Esophagus squamous epithelium (tissue), 4 donors: ENCODE measurements at regions not wholly inside any gene's neighbourhood (a gene's known extent, or its start where the extent isn't known, plus 50 kb on each side); places are given as distances from the start of the nearest gene placed in this dataset.

Experiments used
- POLR2A ChIP-seq, 4 donors: fragments of 450-650 bp; IDR thresholded peaks; one replicate each; pipeline ENCODE4 v1.6.1; 2017; ENCODE audit warnings: antibody characterized with exemption in 4 of 4, mild to moderate bottlenecking in 4 of 4, moderate library complexity in 3 of 4
- TF ChIP-seq, protein P1 (sequence below), 6 experiments: fragments of 450-650 bp in 4 of 6; fragments of 200-600 bp in 2 of 6; sonication (generic) in 2 of 6; IDR thresholded peaks; one replicate each; pipeline ENCODE4 v1.5.1; 2016 to 2019; ENCODE audit warnings: antibody characterized with exemption in 6 of 6, mild to moderate bottlenecking in 4 of 6, moderate library complexity in 4 of 6

GRCh38 chr7:10015687-10016086, 958.0 kb upstream of the PHF14 start:
- no peak for TF ChIP-seq POLR2A (IDR thresholded peaks at IDR 0.05)
- TF ChIP-seq, protein P1, sequence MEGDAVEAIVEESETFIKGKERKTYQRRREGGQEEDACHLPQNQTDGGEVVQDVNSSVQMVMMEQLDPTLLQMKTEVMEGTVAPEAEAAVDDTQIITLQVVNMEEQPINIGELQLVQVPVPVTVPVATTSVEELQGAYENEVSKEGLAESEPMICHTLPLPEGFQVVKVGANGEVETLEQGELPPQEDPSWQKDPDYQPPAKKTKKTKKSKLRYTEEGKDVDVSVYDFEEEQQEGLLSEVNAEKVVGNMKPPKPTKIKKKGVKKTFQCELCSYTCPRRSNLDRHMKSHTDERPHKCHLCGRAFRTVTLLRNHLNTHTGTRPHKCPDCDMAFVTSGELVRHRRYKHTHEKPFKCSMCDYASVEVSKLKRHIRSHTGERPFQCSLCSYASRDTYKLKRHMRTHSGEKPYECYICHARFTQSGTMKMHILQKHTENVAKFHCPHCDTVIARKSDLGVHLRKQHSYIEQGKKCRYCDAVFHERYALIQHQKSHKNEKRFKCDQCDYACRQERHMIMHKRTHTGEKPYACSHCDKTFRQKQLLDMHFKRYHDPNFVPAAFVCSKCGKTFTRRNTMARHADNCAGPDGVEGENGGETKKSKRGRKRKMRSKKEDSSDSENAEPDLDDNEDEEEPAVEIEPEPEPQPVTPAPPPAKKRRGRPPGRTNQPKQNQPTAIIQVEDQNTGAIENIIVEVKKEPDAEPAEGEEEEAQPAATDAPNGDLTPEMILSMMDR (IDR thresholded peaks at IDR 0.05) = no peak
